GM12865 (cell line): ENCODE measurements at regions not wholly inside any gene's neighbourhood (a gene's known extent, or its start where the extent isn't known, plus 50 kb on each side); places are given as distances from the start of the nearest gene placed in this dataset.
A peak's percentile ranks its signal among the peaks of the same experiment; 100 is the strongest.

Source experiments
- DNase-seq: peaks from one replicate; pipeline ENCODE4 v3.0.0; 2010; ENCODE audit warnings: low read depth
- H3K4me3 ChIP-seq: 2 replicates; pipeline ENCODE4 v1.5.1; 2011; ENCODE audit warnings: mild to moderate bottlenecking, low read depth, low read length, control low read depth
- CTCF ChIP-seq: IDR thresholded peaks from 2 replicates; pipeline ENCODE4 v1.5.1; 2011; ENCODE audit warnings: low read length, control low read depth, low read depth, inconsistent platforms; ENCODE audit not compliant: insufficient read depth; ENCODE audit errors: missing control alignments

- no peak for DNase-seq
- no peak overlapping the region for H3K4me3 ChIP-seq
- TF ChIP-seq CTCF, result no peak
Measured at GRCh38 chr15:92273286-92273685, 120.4 kb upstream of the ST8SIA2 start.

- DNase-seq, result peak; percentile 7
- H3K4me3 ChIP-seq, result no peak overlapping the region
- TF ChIP-seq CTCF, result no peak
Measured at GRCh38 chr15:92273723-92274122, 120.0 kb upstream of the ST8SIA2 start.

GRCh38 chr15:92277776-92278175 lies 115.9 kb upstream of the ST8SIA2 start:
- no peak overlapping the region for H3K4me3 ChIP-seq
- DNase-seq, result peak; percentile 37
- TF ChIP-seq CTCF, result peak; percentile 36

- no peak for TF ChIP-seq CTCF
- DNase-seq, result no peak
- H3K4me3 ChIP-seq, result no peak overlapping the region
Measured at GRCh38 chr15:92283813-92284212, 109.9 kb upstream of the ST8SIA2 start.

GRCh38 chr15:92288755-92289154 lies 104.9 kb upstream of the ST8SIA2 start:
- no peak for TF ChIP-seq CTCF
- DNase-seq, result peak; percentile 14
- H3K4me3 ChIP-seq, result no peak overlapping the region

- no peak for TF ChIP-seq CTCF
- H3K4me3 ChIP-seq, result no peak overlapping the region
- DNase-seq, result no peak
Measured at GRCh38 chr15:92289733-92290132, 103.9 kb upstream of the ST8SIA2 start.

- no peak for DNase-seq
- H3K4me3 ChIP-seq, result no peak overlapping the region
- TF ChIP-seq CTCF, result no peak
Measured at GRCh38 chr15:92290359-92290992, 103.2 kb upstream of the ST8SIA2 start.
